ENCODE measurements at regions not wholly inside any gene's neighbourhood (a gene's known extent, or its start where the extent isn't known, plus 50 kb on each side); places are given as distances from the start of the nearest gene placed in this dataset.

DNA sequence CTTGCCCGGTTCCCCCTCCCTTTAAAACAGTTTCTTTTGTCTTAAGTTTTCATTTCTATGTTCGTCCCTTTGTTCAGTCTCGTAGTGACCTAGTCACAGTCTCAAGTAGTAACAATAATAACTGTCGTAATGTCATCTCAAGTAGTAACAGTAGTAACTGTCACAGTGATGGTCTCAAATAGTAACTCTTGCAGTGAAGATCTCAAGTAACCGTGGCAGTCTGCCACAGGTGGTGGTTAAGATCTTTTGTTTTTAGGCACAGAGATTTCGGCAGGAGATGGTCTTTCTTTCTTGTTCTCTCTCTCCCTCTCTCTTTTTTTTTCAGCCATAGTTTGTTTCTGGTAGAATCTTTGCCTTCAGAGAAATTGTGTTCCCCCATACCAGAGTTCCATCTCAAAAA lies 656.0 kb upstream of the SGO1 start:
- H3K27ac Mint-ChIP-seq (ENCODE audit: unreplicated experiment) = no peak overlapping the region
- POLR2A ChIA-PET = no interaction called here

DNA sequence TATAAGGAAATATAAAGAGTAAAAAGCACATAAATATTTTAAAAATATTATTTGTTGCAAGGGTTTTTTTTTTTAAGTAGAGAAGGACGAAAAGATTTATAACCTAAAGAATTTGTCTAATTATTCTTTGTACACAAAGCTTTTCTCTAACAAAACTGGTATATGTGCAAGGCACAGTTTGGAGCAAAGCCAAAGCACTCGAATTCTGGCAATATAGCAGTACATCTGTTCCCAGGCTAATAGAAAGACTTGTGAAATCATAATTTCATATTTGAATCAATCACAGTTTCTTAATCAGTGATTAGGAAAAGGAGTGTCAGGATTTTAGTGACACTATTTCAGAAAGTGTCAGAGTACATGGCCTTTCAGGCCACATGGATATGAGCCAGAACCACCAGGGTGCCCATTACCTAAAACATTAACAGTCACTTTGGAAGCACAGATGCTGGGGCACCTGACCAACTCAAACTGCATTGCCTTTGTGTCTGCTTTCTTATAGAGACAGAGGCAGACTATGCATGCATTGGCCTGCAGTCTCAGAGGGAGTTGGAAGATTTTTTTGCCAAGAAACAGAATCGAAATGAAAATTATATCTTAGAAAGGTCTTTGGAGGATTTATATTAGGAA lies 651.8 kb upstream of the SGO1 start:
- Histone ChIP-seq H3K4me1 (no peaks in the 10 kb centered on the region), H3K27me3 (replicated peaks; ENCODE audit: control insufficient read depth, insufficient read depth, low read length) (no peaks in the 10 kb centered on the region), H3K36me3 (ENCODE audit: control insufficient read depth, insufficient read depth, low read length) (no peaks in the 10 kb centered on the region), H3K9me3 (no peaks in the 10 kb centered on the region), H3K4me3 (ENCODE audit: low read depth, low read length) (no peak overlapping the region)
- Mint-ChIP-seq H3K4me3 (ENCODE audit: unreplicated experiment) (no peak overlapping the region), H3K9me3 (ENCODE audit: unreplicated experiment) (no peaks in the 10 kb centered on the region), H3K4me1 (ENCODE audit: low read depth, unreplicated experiment) (no peaks in the 10 kb centered on the region), H3K27ac (ENCODE audit: unreplicated experiment) (no peak overlapping the region), H3K36me3 (ENCODE audit: insufficient read depth, unreplicated experiment) (no peaks in the 10 kb centered on the region), H3K27me3 (ENCODE audit: insufficient read depth, unreplicated experiment) (no peaks in the 10 kb centered on the region)
- DNase-seq = no peak
- intact Hi-C loops (cut with micrococcal nuclease; ENCODE audit: unreplicated experiment) = no loop called here
- ChIA-PET POLR2A (no interaction called here), CTCF (no interaction called here)
- no TSS peak for BruUV-seq (replicated peaks)
- TF ChIP-seq, protein P1, sequence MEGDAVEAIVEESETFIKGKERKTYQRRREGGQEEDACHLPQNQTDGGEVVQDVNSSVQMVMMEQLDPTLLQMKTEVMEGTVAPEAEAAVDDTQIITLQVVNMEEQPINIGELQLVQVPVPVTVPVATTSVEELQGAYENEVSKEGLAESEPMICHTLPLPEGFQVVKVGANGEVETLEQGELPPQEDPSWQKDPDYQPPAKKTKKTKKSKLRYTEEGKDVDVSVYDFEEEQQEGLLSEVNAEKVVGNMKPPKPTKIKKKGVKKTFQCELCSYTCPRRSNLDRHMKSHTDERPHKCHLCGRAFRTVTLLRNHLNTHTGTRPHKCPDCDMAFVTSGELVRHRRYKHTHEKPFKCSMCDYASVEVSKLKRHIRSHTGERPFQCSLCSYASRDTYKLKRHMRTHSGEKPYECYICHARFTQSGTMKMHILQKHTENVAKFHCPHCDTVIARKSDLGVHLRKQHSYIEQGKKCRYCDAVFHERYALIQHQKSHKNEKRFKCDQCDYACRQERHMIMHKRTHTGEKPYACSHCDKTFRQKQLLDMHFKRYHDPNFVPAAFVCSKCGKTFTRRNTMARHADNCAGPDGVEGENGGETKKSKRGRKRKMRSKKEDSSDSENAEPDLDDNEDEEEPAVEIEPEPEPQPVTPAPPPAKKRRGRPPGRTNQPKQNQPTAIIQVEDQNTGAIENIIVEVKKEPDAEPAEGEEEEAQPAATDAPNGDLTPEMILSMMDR (IDR thresholded peaks at IDR 0.05; ENCODE audit: insufficient read depth in 1 of 2, low read depth in 1 of 2, low read length in 1 of 2, severe bottlenecking in 1 of 2, unreplicated experiment in 1 of 2) = no peak

More for the DNA sequence above, 656.0 kb upstream of the SGO1 start:
- H3K4me1 Mint-ChIP-seq (ENCODE audit: low read depth, unreplicated experiment) = no peaks in the 10 kb centered on the region
- TF ChIP-seq, protein P1 (IDR thresholded peaks at IDR 0.05; ENCODE audit: insufficient read depth in 1 of 2, low read depth in 1 of 2, low read length in 1 of 2, severe bottlenecking in 1 of 2, unreplicated experiment in 1 of 2) = no peak
- DNase-seq = no peak
- peaks cover 6% of the 10 kb centered on the region for H3K4me1 ChIP-seq
- H3K9me3 ChIP-seq = no peaks in the 10 kb centered on the region
- BruUV-seq (replicated peaks) = no TSS peak
- H3K36me3 ChIP-seq (ENCODE audit: control insufficient read depth, insufficient read depth, low read length) = no peaks in the 10 kb centered on the region
- intact Hi-C loops (cut with micrococcal nuclease; ENCODE audit: unreplicated experiment) = no loop called here
- H3K27me3 Mint-ChIP-seq (ENCODE audit: insufficient read depth, unreplicated experiment) = no peaks in the 10 kb centered on the region
- no peak overlapping the region for H3K4me3 Mint-ChIP-seq (ENCODE audit: unreplicated experiment)
- H3K4me3 ChIP-seq (ENCODE audit: low read depth, low read length) = no peak overlapping the region
- CTCF ChIA-PET = no interaction called here
- no peaks in the 10 kb centered on the region for H3K27me3 ChIP-seq (replicated peaks; ENCODE audit: control insufficient read depth, insufficient read depth, low read length)
- H3K9me3 Mint-ChIP-seq (ENCODE audit: unreplicated experiment) = no peaks in the 10 kb centered on the region
- no peaks in the 10 kb centered on the region for H3K36me3 Mint-ChIP-seq (ENCODE audit: insufficient read depth, unreplicated experiment)

DNA sequence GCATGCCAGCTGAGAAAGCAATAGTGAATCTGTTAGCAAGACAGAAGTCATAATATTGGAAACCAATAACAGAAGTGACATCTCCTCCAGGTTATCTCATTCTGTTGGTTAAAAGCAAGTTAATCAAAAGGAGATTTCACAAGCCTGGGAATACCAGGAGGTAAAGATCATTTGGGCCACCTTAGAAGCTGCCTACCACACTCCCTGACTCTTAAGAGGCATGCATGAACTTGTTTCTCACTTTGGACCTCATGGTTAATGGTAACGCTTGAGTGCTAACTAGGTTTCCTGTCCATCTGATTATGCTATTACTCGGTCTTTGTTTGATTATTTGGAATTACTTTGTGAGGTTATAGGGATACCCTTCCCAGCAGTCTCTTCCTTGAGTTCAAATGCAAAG lies 650.8 kb upstream of the SGO1 start:
- no TSS peak for BruUV-seq (replicated peaks)
- ChIA-PET POLR2A (no interaction called here), CTCF (no interaction called here)
- Mint-ChIP-seq H3K4me1 (ENCODE audit: low read depth, unreplicated experiment) (no peaks in the 10 kb centered on the region), H3K27me3 (ENCODE audit: insufficient read depth, unreplicated experiment) (no peaks in the 10 kb centered on the region), H3K27ac (ENCODE audit: unreplicated experiment) (no peak overlapping the region), H3K9me3 (ENCODE audit: unreplicated experiment) (no peaks in the 10 kb centered on the region), H3K36me3 (ENCODE audit: insufficient read depth, unreplicated experiment) (no peaks in the 10 kb centered on the region), H3K4me3 (ENCODE audit: unreplicated experiment) (no peak overlapping the region)
- Histone ChIP-seq H3K36me3 (ENCODE audit: control insufficient read depth, insufficient read depth, low read length) (no peaks in the 10 kb centered on the region), H3K9me3 (no peaks in the 10 kb centered on the region), H3K27me3 (replicated peaks; ENCODE audit: control insufficient read depth, insufficient read depth, low read length) (no peaks in the 10 kb centered on the region), H3K4me1 (no peaks in the 10 kb centered on the region), H3K4me3 (ENCODE audit: low read depth, low read length) (no peak overlapping the region)
- DNase-seq = no peak
- TF ChIP-seq, protein P1 (IDR thresholded peaks at IDR 0.05; ENCODE audit: insufficient read depth in 1 of 2, low read depth in 1 of 2, low read length in 1 of 2, severe bottlenecking in 1 of 2, unreplicated experiment in 1 of 2) = no peak
- intact Hi-C loops (cut with micrococcal nuclease; ENCODE audit: unreplicated experiment) = no loop called here

Data from Caco-2 (cell line).